GM06990 (cell line): ENCODE measurements at regions not wholly inside any gene's neighbourhood (a gene's known extent, or its start where the extent isn't known, plus 50 kb on each side); places are given as distances from the start of the nearest gene placed in this dataset.
A peak's percentile ranks its signal among the peaks of the same experiment; 100 is the strongest.

ENCODE experiments used
- DNase-seq: peaks from one replicate; pipeline ENCODE4 v3.0.0-alpha.2; 2011; ENCODE audit not compliant: insufficient read length; ENCODE audit errors: extremely low read depth
- H3K27me3 ChIP-seq: replicated peaks from 2 replicates; pipeline ENCODE4 v1.6.0; 2011; ENCODE audit warnings: low read length; ENCODE audit not compliant: control insufficient read depth, insufficient read depth
- H3K36me3 ChIP-seq: 2 replicates; pipeline ENCODE4 v1.5.1; 2011; ENCODE audit warnings: low read length; ENCODE audit not compliant: control insufficient read depth, insufficient read depth
- H3K4me3 ChIP-seq: replicated peaks from 2 replicates; pipeline ENCODE4 v1.5.1; 2011; ENCODE audit warnings: low read depth, mild to moderate bottlenecking, control low read depth, low read length
- TF ChIP-seq, protein P1 (sequence below): IDR thresholded peaks from 2 replicates; pipeline ENCODE4 v1.5.1; 2011; ENCODE audit warnings: low read length, control low read depth, mild to moderate bottlenecking, inconsistent platforms; ENCODE audit not compliant: insufficient read depth, poor library complexity, severe bottlenecking

DNA sequence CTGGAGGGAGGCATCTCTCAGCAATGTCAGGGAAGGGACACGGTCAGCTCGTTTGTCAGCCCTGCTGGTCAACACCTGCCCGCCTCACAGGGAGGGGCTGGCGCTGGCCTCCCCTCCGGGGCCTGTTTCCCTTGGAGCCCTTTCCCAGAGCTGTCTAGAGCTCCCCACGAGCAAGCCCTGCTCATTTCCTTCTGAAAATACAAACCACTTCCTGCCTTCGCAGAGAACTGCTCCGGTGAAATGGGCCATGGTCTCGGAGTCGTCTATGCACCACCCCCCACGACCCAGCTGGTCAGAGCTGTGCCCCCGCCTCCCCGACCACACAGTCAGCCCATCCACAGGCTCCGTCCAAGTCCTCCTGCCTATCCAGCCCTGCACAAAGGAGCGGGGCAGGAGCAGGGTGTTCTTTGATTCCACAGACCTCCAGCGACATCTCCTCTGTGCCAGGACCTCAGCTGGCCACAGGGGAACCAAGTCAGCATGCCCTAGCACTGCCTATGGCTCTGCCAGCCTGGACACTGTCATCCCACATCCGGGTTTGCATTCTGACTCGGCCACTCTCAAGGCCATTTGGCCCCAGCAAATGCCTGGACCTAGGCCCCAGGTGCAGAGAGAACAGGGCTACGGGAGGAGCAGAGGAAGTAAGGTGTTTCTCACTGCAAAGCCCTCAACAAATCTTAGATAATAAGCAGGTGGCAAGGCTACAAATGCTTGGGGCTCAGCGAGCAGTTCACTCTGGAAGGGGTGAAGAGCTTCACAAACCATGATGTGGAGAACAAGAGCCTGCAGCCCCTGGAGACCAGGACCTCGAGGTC, 82.1 kb upstream of the WNT11 start:
- peak; percentile 32 for DNase-seq
- TF ChIP-seq, protein P1, sequence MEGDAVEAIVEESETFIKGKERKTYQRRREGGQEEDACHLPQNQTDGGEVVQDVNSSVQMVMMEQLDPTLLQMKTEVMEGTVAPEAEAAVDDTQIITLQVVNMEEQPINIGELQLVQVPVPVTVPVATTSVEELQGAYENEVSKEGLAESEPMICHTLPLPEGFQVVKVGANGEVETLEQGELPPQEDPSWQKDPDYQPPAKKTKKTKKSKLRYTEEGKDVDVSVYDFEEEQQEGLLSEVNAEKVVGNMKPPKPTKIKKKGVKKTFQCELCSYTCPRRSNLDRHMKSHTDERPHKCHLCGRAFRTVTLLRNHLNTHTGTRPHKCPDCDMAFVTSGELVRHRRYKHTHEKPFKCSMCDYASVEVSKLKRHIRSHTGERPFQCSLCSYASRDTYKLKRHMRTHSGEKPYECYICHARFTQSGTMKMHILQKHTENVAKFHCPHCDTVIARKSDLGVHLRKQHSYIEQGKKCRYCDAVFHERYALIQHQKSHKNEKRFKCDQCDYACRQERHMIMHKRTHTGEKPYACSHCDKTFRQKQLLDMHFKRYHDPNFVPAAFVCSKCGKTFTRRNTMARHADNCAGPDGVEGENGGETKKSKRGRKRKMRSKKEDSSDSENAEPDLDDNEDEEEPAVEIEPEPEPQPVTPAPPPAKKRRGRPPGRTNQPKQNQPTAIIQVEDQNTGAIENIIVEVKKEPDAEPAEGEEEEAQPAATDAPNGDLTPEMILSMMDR: no peak
- no peaks in the 10 kb centered on the region for H3K36me3 ChIP-seq
- H3K4me3 ChIP-seq: no peak overlapping the region
- H3K27me3 ChIP-seq: no peaks in the 10 kb centered on the region

DNA sequence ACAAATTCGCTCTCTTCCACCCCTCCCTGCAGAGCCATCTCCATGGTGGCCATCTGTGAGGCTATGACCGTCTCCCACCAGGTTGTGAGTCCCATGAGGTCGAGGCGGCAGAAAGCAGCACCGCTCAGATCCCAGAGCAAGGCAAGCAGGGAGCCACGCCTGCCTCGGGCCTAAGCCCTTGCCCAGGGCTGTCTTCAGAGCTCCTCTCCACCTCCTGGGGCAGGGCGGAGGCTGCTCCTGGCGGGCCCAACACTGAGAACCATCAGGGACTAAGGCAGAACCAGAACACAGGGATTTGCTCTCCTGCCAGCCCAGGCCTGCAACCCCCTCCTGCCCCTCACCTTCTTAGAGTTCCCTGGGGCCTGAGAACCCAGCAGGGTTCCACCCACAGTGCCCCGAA, 80.9 kb upstream of the WNT11 start:
- no peak for DNase-seq
- TF ChIP-seq, protein P1: no peak
- Histone ChIP-seq H3K4me3 (no peak overlapping the region), H3K27me3 (no peaks in the 10 kb centered on the region), H3K36me3 (no peaks in the 10 kb centered on the region)

DNA sequence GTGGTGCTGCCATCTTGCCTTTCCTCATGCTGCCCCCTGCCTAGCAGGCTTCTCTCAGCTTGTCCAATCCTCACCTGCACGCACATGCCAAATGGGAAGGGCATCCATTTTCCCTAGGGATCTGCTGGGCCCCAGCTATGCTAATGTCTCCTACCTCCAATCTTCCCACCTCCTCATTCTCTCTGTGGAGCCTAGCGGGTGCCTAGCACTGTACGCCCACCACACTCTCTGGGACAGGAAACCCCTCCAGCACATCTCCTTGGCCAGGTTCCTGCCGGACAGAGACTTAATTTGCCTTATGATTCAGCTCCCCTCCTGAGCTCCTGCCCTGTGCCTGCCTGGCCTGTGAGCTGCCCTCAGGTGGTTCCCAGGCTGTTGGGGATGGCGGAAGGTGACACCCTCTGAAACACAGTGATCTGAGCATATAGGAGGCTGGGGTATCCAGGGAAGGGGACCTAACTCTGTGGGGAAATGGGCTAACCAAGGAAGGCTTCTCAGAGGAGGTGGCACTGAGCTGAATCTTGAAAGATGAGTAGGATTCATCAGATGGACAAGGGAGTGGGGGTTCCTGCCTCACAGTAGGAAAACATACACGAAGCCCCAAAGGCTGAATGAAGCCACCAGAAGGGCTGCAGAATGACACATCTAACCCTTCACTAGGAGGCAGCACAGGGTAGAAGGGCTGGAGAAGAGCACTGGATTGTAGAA, 79.2 kb upstream of the WNT11 start:
- H3K36me3 ChIP-seq: no peaks in the 10 kb centered on the region
- DNase-seq: no peak
- TF ChIP-seq, protein P1: no peak
- no peak overlapping the region for H3K4me3 ChIP-seq
- H3K27me3 ChIP-seq: no peaks in the 10 kb centered on the region

DNA sequence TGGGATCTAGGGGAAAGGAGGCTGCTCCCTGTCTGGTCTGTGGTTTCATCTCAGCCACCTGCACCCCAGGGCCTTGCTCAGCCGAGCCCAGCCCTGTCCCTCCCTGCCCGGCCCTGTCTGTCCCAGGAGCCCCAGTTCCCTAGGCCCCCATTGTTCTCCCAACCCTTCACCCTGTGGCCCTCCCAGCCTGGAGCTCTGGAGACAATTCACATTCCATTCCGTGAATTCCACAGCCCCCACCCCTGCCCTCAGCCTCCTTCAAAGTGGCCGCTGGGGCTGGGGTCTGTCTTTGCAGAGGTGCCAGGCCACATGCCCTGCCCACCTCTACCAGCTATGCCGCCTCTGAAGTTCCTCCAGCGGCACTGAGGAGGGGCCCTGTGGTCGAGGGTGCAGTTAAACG, 77.9 kb upstream of the WNT11 start:
- Histone ChIP-seq H3K4me3 (no peak overlapping the region), H3K36me3 (no peaks in the 10 kb centered on the region), H3K27me3 (no peaks in the 10 kb centered on the region)
- TF ChIP-seq, protein P1: no peak
- no peak for DNase-seq

DNA sequence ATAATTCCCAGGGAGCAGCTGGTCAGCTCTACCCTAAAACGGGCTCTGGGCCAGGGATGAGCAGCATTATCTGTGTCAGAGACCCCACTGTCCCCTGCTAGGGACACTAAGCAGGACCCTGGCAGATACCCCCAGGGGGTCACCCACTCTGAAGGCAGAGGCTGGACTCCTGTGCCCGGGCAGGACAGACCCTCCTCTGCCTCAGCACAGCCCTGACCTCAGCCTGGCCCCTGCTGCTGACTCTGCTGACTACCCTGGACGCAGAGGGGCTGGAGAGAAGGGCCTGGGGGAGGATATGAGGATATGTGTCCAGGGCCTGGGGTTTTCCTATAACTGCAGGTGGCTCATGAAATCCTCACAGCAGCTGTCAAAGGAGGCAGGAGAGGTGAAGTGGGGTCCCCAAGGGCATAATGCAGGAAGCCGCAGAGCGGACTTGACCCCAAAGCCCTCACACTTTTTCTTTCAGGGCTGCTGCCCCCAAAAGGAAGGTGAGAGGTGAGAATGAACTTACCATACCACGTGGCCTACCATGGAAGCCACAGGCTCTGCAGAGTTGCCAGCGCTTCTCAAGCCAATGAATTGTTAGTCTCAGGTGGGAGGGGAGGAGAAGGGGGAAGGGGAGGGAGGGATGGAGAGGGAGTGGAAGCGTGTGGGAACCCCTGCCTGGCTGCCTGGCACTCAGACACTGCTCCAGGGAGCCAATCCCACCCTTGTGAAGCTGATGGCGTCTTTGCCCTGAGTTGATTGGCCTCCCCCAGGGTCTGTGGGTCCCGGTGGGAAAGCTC, 76.7 kb upstream of the WNT11 start:
- Histone ChIP-seq H3K4me3 (no peak overlapping the region), H3K27me3 (no peaks in the 10 kb centered on the region; the same call in 1 of the 2 replicates), H3K36me3 (no peaks in the 10 kb centered on the region)
- TF ChIP-seq, protein P1: no peak
- no peak for DNase-seq
